ENCODE measurements at regions not wholly inside any gene's neighbourhood (a gene's known extent, or its start where the extent isn't known, plus 50 kb on each side); places are given as distances from the start of the nearest gene placed in this dataset.

GRCh38 chr4:184298254-184298653 lies 80.6 kb upstream of the ENPP6 start:
- TF ChIP-seq EZH2 (IDR thresholded peaks at IDR 0.05; ENCODE audit: insufficient read depth, poor library complexity, severe bottlenecking) = no peak
- TF ChIP-seq EZH2phosphoT487 (IDR thresholded peaks at IDR 0.05; ENCODE audit: insufficient read depth, low read depth) = no peak

Measured in GM23248 (cell line).